ENCODE measurements at regions not wholly inside any gene's neighbourhood (a gene's known extent, or its start where the extent isn't known, plus 50 kb on each side); places are given as distances from the start of the nearest gene placed in this dataset.
A peak's percentile ranks its signal among the peaks of the same experiment; 100 is the strongest.

DNA sequence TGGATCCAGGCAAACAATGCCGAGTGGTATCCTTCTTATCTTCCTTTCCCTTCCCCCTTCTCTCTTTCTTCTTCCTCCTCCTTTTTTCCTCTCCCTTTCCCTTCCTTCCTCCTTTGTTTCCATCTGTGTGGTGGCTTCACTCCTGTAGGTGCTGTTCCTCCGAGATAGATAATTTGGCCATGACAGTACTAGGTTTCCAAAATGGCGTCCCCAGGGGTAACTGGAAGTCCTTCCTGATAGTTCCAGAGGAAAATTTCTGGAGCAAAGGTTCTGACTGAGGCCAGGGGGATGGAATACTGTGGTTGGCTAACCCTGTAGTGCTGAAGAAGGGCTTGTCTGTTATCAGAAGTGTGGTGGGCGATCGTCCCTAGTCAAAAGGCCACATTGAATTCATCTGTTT is 52.5 kb upstream of the CCDC6 start:
- H3K27me3 Mint-ChIP-seq (ENCODE audit: insufficient read depth, low read depth, poor library complexity): no peaks in the 10 kb centered on the region
- no peak overlapping the region for H3K27ac Mint-ChIP-seq
- TF ChIP-seq NANOG (IDR thresholded peaks at IDR 0.05; ENCODE audit: borderline replicate concordance): no peak
- TF ChIP-seq, protein P1, sequence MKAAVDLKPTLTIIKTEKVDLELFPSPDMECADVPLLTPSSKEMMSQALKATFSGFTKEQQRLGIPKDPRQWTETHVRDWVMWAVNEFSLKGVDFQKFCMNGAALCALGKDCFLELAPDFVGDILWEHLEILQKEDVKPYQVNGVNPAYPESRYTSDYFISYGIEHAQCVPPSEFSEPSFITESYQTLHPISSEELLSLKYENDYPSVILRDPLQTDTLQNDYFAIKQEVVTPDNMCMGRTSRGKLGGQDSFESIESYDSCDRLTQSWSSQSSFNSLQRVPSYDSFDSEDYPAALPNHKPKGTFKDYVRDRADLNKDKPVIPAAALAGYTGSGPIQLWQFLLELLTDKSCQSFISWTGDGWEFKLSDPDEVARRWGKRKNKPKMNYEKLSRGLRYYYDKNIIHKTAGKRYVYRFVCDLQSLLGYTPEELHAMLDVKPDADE (IDR thresholded peaks at IDR 0.05): no peak
- TF ChIP-seq ZNF114 (CRISPR knock-in tag; IDR thresholded peaks at IDR 0.05): no peak
- TF ChIP-seq CREB1 (CRISPR knock-in tag; IDR thresholded peaks at IDR 0.05; ENCODE audit: low read depth): no peak
- TF ChIP-seq, protein P2, sequence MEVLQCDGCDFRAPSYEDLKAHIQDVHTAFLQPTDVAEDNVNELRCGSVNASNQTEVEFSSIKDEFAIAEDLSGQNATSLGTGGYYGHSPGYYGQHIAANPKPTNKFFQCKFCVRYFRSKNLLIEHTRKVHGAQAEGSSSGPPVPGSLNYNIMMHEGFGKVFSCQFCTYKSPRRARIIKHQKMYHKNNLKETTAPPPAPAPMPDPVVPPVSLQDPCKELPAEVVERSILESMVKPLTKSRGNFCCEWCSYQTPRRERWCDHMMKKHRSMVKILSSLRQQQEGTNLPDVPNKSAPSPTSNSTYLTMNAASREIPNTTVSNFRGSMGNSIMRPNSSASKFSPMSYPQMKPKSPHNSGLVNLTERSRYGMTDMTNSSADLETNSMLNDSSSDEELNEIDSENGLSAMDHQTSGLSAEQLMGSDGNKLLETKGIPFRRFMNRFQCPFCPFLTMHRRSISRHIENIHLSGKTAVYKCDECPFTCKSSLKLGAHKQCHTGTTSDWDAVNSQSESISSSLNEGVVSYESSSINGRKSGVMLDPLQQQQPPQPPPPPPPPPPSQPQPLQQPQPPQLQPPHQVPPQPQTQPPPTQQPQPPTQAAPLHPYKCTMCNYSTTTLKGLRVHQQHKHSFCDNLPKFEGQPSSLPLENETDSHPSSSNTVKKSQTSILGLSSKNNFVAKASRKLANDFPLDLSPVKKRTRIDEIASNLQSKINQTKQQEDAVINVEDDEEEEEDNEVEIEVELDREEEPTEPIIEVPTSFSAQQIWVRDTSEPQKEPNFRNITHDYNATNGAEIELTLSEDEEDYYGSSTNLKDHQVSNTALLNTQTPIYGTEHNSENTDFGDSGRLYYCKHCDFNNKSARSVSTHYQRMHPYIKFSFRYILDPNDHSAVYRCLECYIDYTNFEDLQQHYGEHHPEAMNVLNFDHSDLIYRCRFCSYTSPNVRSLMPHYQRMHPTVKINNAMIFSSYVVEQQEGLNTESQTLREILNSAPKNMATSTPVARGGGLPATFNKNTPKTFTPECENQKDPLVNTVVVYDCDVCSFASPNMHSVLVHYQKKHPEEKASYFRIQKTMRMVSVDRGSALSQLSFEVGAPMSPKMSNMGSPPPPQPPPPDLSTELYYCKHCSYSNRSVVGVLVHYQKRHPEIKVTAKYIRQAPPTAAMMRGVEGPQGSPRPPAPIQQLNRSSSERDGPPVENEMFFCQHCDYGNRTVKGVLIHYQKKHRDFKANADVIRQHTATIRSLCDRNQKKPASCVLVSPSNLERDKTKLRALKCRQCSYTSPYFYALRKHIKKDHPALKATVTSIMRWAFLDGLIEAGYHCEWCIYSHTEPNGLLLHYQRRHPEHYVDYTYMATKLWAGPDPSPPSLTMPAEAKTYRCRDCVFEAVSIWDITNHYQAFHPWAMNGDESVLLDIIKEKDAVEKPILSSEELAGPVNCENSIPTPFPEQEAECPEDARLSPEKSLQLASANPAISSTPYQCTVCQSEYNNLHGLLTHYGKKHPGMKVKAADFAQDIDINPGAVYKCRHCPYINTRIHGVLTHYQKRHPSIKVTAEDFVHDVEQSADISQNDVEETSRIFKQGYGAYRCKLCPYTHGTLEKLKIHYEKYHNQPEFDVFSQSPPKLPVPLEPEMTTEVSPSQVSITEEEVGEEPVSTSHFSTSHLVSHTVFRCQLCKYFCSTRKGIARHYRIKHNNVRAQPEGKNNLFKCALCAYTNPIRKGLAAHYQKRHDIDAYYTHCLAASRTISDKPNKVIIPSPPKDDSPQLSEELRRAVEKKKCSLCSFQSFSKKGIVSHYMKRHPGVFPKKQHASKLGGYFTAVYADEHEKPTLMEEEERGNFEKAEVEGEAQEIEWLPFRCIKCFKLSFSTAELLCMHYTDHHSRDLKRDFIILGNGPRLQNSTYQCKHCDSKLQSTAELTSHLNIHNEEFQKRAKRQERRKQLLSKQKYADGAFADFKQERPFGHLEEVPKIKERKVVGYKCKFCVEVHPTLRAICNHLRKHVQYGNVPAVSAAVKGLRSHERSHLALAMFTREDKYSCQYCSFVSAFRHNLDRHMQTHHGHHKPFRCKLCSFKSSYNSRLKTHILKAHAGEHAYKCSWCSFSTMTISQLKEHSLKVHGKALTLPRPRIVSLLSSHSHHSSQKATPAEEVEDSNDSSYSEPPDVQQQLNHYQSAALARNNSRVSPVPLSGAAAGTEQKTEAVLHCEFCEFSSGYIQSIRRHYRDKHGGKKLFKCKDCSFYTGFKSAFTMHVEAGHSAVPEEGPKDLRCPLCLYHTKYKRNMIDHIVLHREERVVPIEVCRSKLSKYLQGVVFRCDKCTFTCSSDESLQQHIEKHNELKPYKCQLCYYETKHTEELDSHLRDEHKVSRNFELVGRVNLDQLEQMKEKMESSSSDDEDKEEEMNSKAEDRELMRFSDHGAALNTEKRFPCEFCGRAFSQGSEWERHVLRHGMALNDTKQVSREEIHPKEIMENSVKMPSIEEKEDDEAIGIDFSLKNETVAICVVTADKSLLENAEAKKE (CRISPR knock-in tag; IDR thresholded peaks at IDR 0.05): no peak
- no peak for TF ChIP-seq POLR2AphosphoS5 (IDR thresholded peaks at IDR 0.05; ENCODE audit: low read depth)
- TF ChIP-seq, protein P3, sequence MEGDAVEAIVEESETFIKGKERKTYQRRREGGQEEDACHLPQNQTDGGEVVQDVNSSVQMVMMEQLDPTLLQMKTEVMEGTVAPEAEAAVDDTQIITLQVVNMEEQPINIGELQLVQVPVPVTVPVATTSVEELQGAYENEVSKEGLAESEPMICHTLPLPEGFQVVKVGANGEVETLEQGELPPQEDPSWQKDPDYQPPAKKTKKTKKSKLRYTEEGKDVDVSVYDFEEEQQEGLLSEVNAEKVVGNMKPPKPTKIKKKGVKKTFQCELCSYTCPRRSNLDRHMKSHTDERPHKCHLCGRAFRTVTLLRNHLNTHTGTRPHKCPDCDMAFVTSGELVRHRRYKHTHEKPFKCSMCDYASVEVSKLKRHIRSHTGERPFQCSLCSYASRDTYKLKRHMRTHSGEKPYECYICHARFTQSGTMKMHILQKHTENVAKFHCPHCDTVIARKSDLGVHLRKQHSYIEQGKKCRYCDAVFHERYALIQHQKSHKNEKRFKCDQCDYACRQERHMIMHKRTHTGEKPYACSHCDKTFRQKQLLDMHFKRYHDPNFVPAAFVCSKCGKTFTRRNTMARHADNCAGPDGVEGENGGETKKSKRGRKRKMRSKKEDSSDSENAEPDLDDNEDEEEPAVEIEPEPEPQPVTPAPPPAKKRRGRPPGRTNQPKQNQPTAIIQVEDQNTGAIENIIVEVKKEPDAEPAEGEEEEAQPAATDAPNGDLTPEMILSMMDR (conservative IDR thresholded peaks at IDR 0.05; ENCODE audit: low read depth in 2 of 2): no peak
- no peak for TF ChIP-seq JUNB (IDR thresholded peaks at IDR 0.05; ENCODE audit: unreplicated experiment)
- TF ChIP-seq ZNF331 (CRISPR knock-in tag; IDR thresholded peaks at IDR 0.05; ENCODE audit: low read depth): no peak
- TF ChIP-seq EZH2phosphoT487 (IDR thresholded peaks at IDR 0.05; ENCODE audit: unreplicated experiment): no peak
- no peak for TF ChIP-seq STAT1 (IDR thresholded peaks at IDR 0.05; ENCODE audit: unreplicated experiment)
- no peak for TF ChIP-seq EZH2 (IDR thresholded peaks at IDR 0.05; ENCODE audit: low read depth, unreplicated experiment)
- TF ChIP-seq, protein P4, sequence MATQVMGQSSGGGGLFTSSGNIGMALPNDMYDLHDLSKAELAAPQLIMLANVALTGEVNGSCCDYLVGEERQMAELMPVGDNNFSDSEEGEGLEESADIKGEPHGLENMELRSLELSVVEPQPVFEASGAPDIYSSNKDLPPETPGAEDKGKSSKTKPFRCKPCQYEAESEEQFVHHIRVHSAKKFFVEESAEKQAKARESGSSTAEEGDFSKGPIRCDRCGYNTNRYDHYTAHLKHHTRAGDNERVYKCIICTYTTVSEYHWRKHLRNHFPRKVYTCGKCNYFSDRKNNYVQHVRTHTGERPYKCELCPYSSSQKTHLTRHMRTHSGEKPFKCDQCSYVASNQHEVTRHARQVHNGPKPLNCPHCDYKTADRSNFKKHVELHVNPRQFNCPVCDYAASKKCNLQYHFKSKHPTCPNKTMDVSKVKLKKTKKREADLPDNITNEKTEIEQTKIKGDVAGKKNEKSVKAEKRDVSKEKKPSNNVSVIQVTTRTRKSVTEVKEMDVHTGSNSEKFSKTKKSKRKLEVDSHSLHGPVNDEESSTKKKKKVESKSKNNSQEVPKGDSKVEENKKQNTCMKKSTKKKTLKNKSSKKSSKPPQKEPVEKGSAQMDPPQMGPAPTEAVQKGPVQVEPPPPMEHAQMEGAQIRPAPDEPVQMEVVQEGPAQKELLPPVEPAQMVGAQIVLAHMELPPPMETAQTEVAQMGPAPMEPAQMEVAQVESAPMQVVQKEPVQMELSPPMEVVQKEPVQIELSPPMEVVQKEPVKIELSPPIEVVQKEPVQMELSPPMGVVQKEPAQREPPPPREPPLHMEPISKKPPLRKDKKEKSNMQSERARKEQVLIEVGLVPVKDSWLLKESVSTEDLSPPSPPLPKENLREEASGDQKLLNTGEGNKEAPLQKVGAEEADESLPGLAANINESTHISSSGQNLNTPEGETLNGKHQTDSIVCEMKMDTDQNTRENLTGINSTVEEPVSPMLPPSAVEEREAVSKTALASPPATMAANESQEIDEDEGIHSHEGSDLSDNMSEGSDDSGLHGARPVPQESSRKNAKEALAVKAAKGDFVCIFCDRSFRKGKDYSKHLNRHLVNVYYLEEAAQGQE (IDR thresholded peaks at IDR 0.05; ENCODE audit: unreplicated experiment): no peak

More for the DNA sequence above, 52.5 kb upstream of the CCDC6 start:
- no peaks in the 10 kb centered on the region for H3K9me2 ChIP-seq (ENCODE audit: insufficient read depth)
- Mint-ChIP-seq H3K4me1 (peaks cover 8% of the 10 kb centered on the region), H3K4me3 (no peak overlapping the region), H3K36me3 (ENCODE audit: low read depth) (no peaks in the 10 kb centered on the region), H3K9me3 (no peaks in the 10 kb centered on the region)
- no peaks in the 10 kb centered on the region for H3K27me3 ChIP-seq (ENCODE audit: insufficient read depth)
- no peaks in the 10 kb centered on the region for H3K36me3 ChIP-seq (ENCODE audit: insufficient read depth)
- no peak overlapping the region for H3K4me2 ChIP-seq
- H3K4me3 ChIP-seq: no peak overlapping the region
- no peak overlapping the region for H3K27ac ChIP-seq (ENCODE audit: low read depth)
- H4K20me1 ChIP-seq (replicated peaks; ENCODE audit: insufficient read depth): no peaks in the 10 kb centered on the region
- no peaks in the 10 kb centered on the region for H3K4me1 ChIP-seq (ENCODE audit: insufficient read depth)
- peak overlapping the region; percentile 76 for H2AFZ ChIP-seq
- H3K79me2 ChIP-seq (replicated peaks; ENCODE audit: insufficient read depth): no peaks in the 10 kb centered on the region
- DNase-seq (ENCODE audit: low spot score) (no peak), ATAC-seq (no peak)
- H3F3A ChIP-seq (replicated peaks; ENCODE audit: low read depth): no peaks in the 10 kb centered on the region

Measured in GM23338 (cell line).